GM12878 (cell line): ENCODE measurements at regions not wholly inside any gene's neighbourhood (a gene's known extent, or its start where the extent isn't known, plus 50 kb on each side); places are given as distances from the start of the nearest gene placed in this dataset.

Source experiments
- BACH1 ChIP-seq: fragments of 450-650 bp; IDR thresholded peaks from 2 replicates; pipeline ENCODE4 v1.6.1; 2017; ENCODE audit warnings: mild to moderate bottlenecking, borderline replicate concordance
- BCL11A ChIP-seq: IDR thresholded peaks from 2 replicates; pipeline ENCODE4 v1.6.1; 2011; ENCODE audit warnings: low read depth, low read length
- BMI1 ChIP-seq: fragments of 450-650 bp; IDR thresholded peaks from 2 replicates; pipeline ENCODE4 v1.6.1; 2016; ENCODE audit warnings: mild to moderate bottlenecking, moderate library complexity, borderline replicate concordance
- CBFB ChIP-seq: IDR thresholded peaks from 2 replicates; pipeline ENCODE4 v1.6.1; 2016; ENCODE audit warnings: antibody characterized with exemption, low read depth
- CHD4 ChIP-seq: fragments of 200-600 bp; sonication (generic); IDR thresholded peaks from 2 replicates; pipeline ENCODE4 v1.6.1; 2016; ENCODE audit warnings: mild to moderate bottlenecking
- CREM ChIP-seq: IDR thresholded peaks from 2 replicates; pipeline ENCODE4 v1.6.1; 2014; ENCODE audit warnings: antibody characterized with exemption, low read depth
- DPF2 ChIP-seq: fragments of 450-650 bp; IDR thresholded peaks from 2 replicates; pipeline ENCODE4 v1.6.1; 2017; ENCODE audit warnings: mild to moderate bottlenecking
- EED ChIP-seq: sonication (generic); IDR thresholded peaks from 2 replicates; pipeline ENCODE4 v1.6.1; 2016; ENCODE audit warnings: antibody characterized with exemption, low read depth
- ETV6 ChIP-seq, 2 experiments: fragments of 450-650 bp in 1 of 2; IDR thresholded peaks in 1 of 2; conservative IDR thresholded peaks in 1 of 2; 2 replicates each; pipeline ENCODE4 v1.6.1; 2014; ENCODE audit warnings: antibody characterized with exemption in 1 of 2, borderline replicate concordance in 1 of 2, low read depth in 1 of 2, mild to moderate bottlenecking in 1 of 2, moderate library complexity in 1 of 2
- FOXM1 ChIP-seq: IDR thresholded peaks from 2 replicates; pipeline ENCODE4 v1.6.1; 2012; ENCODE audit warnings: low read depth, mild to moderate bottlenecking, inconsistent platforms, low read length, moderate library complexity
- HCFC1 ChIP-seq: fragments of 150-350 bp; IDR thresholded peaks from 2 replicates; pipeline ENCODE4 v1.6.1; 2014; ENCODE audit warnings: low read length
- IKZF2 ChIP-seq, 2 experiments: fragments of 450-650 bp; IDR thresholded peaks; 2 replicates each; pipeline ENCODE4 v1.6.1; 2017; ENCODE audit warnings: mild to moderate bottlenecking in 2 of 2, moderate library complexity in 2 of 2
- JUNB ChIP-seq: IDR thresholded peaks from 2 replicates; pipeline ENCODE4 v1.6.1; 2016; ENCODE audit warnings: antibody characterized with exemption, mild to moderate bottlenecking
- KDM1A ChIP-seq: fragments of 200-600 bp; sonication (generic); IDR thresholded peaks from 2 replicates; pipeline ENCODE4 v1.6.1; 2016; ENCODE audit warnings: borderline replicate concordance
- POLR2A ChIP-seq: IDR thresholded peaks from 2 replicates; pipeline ENCODE4 v1.6.1; 2011; ENCODE audit warnings: low read depth, mild to moderate bottlenecking, low read length
- RB1 ChIP-seq: fragments of 450-650 bp; formaldehyde crosslinking; IDR thresholded peaks from 2 replicates; pipeline ENCODE4 v1.6.1; 2017; ENCODE audit warnings: mild to moderate bottlenecking, borderline replicate concordance
- RELA ChIP-seq: fragments of 450-650 bp; IDR thresholded peaks from 2 replicates; pipeline ENCODE4 v1.8.0; 2014; ENCODE audit warnings: borderline replicate concordance; ENCODE audit not compliant: partially characterized antibody
- RUNX3 ChIP-seq: IDR thresholded peaks from 2 replicates; pipeline ENCODE4 v1.6.1; 2012; ENCODE audit warnings: low read length, inconsistent platforms
- SIN3A ChIP-seq: IDR thresholded peaks from 2 replicates; pipeline ENCODE4 v1.6.1; 2012; ENCODE audit warnings: low read depth, low read length, improper control_type of control experiment
- TCF7 ChIP-seq: IDR thresholded peaks from 2 replicates; pipeline ENCODE4 v1.6.1; 2014; ENCODE audit warnings: antibody characterized with exemption, borderline replicate concordance
- YY1 ChIP-seq: IDR thresholded peaks from 2 replicates; pipeline ENCODE4 v1.6.1; 2011; ENCODE audit warnings: low read depth, mild to moderate bottlenecking, low read length
- ZBED1 ChIP-seq: IDR thresholded peaks from 2 replicates; pipeline ENCODE4 v1.6.1; 2016; ENCODE audit warnings: borderline replicate concordance
- TF ChIP-seq, protein P1 (sequence below): fragments of 450-650 bp; IDR thresholded peaks from 2 replicates; pipeline ENCODE4 v1.6.1; 2017; ENCODE audit warnings: mild to moderate bottlenecking
- TF ChIP-seq, protein P2 (sequence below): IDR thresholded peaks from 2 replicates; pipeline ENCODE4 v1.6.1; 2012; ENCODE audit warnings: low read length, inconsistent platforms
- TF ChIP-seq, protein P3 (sequence below): IDR thresholded peaks from 2 replicates; pipeline ENCODE4 v1.6.1; 2011; ENCODE audit warnings: borderline replicate concordance, low read depth, mild to moderate bottlenecking, moderate library complexity, low read length; ENCODE audit not compliant: insufficient read depth, poor library complexity, severe bottlenecking
- TF ChIP-seq, protein P4 (sequence below): IDR thresholded peaks from 2 replicates; pipeline ENCODE4 v1.6.1; 2012; ENCODE audit warnings: low read depth, low read length, improper control_type of control experiment
- TF ChIP-seq, protein P5 (sequence below): fragments of 450-650 bp; IDR thresholded peaks from 2 replicates; pipeline ENCODE4 v1.6.1; 2017; ENCODE audit warnings: low read depth, mild to moderate bottlenecking, moderate library complexity

DNA sequence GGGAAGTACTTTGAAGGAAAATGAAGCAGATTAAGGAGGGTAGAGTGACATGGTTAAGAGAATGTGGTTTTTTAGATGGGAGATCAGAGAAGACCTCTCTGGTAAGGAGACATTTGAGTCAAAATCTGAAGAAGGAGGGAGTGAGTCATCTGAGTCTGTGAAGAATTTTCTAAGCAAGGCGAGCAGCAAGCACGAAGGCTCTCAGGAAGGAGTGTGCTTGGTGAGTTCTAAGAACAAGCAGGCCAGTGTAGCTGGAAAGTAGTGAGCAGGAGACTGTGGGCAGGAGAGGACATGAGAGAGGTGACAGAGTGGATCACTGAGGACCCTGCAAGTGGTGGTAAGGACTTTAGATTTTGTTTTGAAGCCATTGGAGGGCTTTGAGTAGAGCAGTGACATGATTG is 76.3 kb upstream of the FUT8 start (continued):
- TF ChIP-seq, protein P1, sequence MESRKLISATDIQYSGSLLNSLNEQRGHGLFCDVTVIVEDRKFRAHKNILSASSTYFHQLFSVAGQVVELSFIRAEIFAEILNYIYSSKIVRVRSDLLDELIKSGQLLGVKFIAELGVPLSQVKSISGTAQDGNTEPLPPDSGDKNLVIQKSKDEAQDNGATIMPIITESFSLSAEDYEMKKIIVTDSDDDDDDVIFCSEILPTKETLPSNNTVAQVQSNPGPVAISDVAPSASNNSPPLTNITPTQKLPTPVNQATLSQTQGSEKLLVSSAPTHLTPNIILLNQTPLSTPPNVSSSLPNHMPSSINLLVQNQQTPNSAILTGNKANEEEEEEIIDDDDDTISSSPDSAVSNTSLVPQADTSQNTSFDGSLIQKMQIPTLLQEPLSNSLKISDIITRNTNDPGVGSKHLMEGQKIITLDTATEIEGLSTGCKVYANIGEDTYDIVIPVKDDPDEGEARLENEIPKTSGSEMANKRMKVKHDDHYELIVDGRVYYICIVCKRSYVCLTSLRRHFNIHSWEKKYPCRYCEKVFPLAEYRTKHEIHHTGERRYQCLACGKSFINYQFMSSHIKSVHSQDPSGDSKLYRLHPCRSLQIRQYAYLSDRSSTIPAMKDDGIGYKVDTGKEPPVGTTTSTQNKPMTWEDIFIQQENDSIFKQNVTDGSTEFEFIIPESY, result no peak
- TF ChIP-seq KDM1A (no peak), POLR2A (peak; percentile 35; the same call in 1 of the 2 replicates), YY1 (0 out of 2 replicates have a peak, but pooled peaks have one; percentile 8), DPF2 (no peak), TCF7 (peak; percentile 82), CBFB (peak; percentile 53; the same call in 1 of the 2 replicates), RELA (no peak), BACH1 (no peak), BCL11A (peak; percentile 65; the same call in 1 of the 2 replicates), SIN3A (no peak), HCFC1 (no peak), IKZF2 (IDR thresholded peaks at IDR 0.05) (peak; percentile 18 to 20; a peak in 1 of 4 replicates), ETV6 (conservative IDR thresholded peaks at IDR 0.05 in 1 of 2, IDR thresholded peaks at IDR 0.05 in 1 of 2; ENCODE audit: borderline replicate concordance in 1 of 2, low read depth in 1 of 2) (peak in 1 of 2 experiments; percentile 37; a peak in 1 of 4 replicates), RUNX3 (peak; percentile 95), EED (peak; percentile 75), FOXM1 (peak; percentile 84; the same call in 1 of the 2 replicates), RB1 (no peak), CHD4 (no peak), JUNB (peak; percentile 94), CREM (peak; percentile 66; the same call in 1 of the 2 replicates), BMI1 (no peak), ZBED1 (peak; percentile 66; the same call in 1 of the 2 replicates)
- TF ChIP-seq, protein P2, sequence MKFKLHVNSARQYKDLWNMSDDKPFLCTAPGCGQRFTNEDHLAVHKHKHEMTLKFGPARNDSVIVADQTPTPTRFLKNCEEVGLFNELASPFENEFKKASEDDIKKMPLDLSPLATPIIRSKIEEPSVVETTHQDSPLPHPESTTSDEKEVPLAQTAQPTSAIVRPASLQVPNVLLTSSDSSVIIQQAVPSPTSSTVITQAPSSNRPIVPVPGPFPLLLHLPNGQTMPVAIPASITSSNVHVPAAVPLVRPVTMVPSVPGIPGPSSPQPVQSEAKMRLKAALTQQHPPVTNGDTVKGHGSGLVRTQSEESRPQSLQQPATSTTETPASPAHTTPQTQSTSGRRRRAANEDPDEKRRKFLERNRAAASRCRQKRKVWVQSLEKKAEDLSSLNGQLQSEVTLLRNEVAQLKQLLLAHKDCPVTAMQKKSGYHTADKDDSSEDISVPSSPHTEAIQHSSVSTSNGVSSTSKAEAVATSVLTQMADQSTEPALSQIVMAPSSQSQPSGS, result peak; percentile 68; the same call in 1 of the 2 replicates
- TF ChIP-seq, protein P3, sequence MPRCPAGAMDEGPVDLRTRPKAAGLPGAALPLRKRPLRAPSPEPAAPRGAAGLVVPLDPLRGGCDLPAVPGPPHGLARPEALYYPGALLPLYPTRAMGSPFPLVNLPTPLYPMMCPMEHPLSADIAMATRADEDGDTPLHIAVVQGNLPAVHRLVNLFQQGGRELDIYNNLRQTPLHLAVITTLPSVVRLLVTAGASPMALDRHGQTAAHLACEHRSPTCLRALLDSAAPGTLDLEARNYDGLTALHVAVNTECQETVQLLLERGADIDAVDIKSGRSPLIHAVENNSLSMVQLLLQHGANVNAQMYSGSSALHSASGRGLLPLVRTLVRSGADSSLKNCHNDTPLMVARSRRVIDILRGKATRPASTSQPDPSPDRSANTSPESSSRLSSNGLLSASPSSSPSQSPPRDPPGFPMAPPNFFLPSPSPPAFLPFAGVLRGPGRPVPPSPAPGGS, result peak; percentile 58
- TF ChIP-seq, protein P4, sequence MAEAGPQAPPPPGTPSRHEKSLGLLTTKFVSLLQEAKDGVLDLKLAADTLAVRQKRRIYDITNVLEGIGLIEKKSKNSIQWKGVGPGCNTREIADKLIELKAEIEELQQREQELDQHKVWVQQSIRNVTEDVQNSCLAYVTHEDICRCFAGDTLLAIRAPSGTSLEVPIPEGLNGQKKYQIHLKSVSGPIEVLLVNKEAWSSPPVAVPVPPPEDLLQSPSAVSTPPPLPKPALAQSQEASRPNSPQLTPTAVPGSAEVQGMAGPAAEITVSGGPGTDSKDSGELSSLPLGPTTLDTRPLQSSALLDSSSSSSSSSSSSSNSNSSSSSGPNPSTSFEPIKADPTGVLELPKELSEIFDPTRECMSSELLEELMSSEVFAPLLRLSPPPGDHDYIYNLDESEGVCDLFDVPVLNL, result no peak
- TF ChIP-seq, protein P5, sequence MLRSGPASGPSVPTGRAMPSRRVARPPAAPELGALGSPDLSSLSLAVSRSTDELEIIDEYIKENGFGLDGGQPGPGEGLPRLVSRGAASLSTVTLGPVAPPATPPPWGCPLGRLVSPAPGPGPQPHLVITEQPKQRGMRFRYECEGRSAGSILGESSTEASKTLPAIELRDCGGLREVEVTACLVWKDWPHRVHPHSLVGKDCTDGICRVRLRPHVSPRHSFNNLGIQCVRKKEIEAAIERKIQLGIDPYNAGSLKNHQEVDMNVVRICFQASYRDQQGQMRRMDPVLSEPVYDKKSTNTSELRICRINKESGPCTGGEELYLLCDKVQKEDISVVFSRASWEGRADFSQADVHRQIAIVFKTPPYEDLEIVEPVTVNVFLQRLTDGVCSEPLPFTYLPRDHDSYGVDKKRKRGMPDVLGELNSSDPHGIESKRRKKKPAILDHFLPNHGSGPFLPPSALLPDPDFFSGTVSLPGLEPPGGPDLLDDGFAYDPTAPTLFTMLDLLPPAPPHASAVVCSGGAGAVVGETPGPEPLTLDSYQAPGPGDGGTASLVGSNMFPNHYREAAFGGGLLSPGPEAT, result no peak
